ENCODE measurements at regions not wholly inside any gene's neighbourhood (a gene's known extent, or its start where the extent isn't known, plus 50 kb on each side); places are given as distances from the start of the nearest gene placed in this dataset.

DNA sequence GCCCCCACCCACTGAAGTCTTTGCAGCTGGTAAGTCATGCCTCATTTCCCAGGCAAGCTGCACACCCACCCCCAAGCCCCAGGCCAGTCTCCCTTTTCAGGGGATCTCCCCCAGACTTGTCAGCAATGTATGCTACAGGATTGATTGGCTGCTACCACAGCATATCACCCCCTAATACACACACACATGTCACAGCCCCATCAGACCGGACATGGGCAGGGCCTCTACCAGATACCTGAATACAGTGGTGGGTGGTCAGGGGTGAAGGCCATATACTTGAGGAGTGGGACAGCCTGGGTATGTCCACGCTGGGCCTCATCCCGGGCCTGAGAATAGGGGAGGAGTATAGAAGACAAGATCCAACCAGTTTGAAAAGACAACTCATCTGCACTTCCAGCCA is 63.4 kb upstream of the ARAP3 start:
- no peak for DNase-seq

DNA sequence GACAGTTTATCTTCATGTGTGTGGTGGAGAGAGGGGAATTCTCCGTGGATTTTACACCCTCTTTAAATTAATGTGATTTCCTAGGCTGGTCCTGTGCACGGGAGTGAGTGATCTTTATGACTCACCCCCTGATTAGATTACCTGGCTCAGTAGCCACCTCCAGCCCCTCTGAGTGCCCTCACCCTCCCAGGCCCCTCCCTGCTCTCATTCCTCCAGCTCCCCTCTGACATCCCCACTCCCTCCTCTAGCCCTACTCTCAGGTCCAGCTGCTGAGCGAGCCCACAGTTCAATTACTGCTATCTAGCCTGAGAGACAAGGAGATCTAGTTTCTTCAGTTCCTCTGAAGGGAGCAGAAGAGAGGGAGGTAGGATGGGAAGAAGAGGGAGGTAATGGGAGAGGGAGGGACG is 61.8 kb upstream of the ARAP3 start:
- no peak for DNase-seq

DNA sequence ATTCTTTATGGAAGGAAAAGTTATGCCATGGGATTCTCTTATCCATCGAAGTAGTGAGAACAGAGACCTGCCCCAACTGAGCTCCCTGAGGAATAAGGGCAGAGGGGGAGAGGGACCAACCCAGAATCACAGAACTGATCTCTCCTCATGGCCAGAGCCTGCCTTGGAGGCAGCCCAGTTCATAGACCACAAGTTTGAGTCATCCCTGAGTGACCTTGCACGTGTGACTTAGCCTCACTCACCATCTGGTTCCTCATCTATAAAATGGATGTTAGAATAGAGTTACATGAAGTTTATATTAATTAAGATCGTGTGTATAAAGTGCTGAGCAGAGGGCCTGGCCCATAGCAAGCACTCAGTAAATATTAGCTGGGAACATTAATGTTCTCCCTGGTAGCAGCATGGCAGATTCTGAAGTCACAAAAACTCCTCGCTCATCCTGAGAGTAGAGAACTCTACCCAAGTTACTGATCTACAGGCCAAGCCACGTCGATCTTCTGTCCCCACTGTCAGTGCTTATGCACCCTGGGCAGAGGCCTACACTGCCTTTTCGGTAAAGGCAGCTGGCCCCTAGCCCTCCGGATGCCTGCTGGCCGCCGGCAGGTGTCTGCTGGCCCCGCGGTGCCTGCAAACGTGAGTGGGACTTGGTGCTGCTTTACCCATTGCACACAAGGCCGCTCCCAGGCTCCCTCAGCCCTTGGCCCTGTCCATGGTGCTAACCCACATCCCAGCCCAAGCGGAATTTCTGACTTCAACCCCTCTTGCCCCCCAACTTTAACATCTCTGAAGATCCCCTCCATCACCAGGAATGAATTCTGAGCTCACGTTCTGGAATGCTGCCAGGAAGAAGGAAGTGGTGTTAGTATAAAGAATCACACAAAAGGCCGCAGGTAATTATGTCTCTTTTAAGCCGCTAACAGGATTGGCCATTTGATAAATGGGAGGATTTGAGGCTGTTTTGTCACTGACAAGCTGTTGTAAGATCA is 61.1 kb upstream of the ARAP3 start:
- DNase-seq = no peak

DNA sequence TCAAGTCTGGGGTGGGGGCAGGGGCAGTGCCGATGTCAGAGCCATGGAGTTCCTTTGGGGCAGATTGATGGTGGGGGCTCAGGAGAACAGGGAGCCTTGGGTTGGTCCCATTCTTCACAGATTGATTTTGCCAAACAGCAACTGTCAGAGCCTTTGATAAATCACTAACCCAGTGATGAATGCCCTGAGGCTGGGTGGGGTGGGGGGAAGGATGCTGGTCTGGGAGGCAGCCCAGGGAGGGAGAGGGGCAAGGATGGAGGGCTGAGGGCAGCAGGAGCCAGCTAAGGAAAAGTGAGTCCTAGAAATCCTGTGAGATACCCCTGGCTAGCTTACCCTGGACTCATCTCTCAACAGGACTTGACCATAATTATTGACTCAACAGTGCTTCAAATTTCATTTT is 60.1 kb upstream of the ARAP3 start:
- DNase-seq = no peak

DNA sequence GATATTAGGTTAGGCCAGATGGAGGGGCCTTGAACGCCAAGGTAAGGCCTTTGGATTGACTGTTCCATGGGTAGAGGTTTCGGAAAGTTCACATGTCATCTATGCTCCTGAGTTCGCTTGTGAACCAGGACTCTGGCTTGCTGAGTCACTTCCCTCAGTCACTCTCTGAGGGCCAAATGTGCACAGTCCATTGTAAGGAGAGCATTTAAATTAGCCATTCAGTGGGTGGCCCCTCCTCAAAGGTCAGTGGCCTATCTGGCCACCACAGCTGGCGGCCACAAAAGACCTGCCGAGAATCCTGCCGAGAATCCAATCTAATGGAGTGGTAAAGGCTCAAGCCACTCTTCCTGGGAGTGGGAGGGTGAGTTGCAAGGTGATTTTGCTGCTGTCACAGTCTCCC is 58.9 kb upstream of the ARAP3 start:
- no peak for DNase-seq

DNA sequence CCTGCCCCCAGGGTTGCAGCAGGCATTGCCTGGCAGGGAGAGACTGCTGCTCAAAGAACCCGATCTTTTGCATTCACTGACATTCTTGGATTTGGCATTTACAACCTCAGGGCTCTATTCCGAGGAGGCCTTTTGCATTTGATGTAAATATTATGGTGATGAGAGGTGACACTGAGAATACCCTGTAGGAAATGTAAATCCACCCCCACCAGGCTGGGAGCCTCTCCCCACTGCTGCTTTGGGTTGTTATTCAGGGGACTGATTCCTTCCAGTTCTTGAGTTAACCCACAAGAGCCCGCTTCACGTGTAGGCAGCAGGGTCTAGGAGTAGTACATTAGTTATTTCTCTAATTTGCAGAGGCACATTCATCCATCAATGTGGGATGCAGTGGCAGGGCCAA is 55.5 kb upstream of the ARAP3 start:
- no peak for DNase-seq

GRCh38 chr5:141735823-141736222 is 53.8 kb upstream of the ARAP3 start:
- no peak for DNase-seq

GRCh38 chr5:141734501-141735229 is 52.6 kb upstream of the ARAP3 start:
- peak; percentile 18 for DNase-seq

DNA sequence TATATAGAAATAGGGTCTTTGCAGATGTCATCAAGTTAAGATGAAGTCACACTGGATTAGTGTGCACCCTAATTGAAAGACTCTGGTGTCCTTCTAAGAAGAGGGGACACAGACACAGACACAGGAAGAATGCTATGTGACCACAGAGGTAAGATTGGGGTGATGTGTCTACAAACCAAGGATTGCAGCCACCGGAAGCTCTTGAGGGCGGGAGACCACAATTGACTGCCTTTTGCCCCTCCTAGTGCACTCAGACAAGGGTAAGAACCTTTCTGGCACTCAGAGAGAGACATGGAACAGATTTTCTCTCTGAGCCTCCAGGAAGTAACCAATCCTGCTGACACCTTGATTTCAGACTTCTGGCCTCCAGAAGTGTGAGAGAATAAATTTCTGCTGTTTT is 51.2 kb upstream of the ARAP3 start:
- no peak for DNase-seq

DNA sequence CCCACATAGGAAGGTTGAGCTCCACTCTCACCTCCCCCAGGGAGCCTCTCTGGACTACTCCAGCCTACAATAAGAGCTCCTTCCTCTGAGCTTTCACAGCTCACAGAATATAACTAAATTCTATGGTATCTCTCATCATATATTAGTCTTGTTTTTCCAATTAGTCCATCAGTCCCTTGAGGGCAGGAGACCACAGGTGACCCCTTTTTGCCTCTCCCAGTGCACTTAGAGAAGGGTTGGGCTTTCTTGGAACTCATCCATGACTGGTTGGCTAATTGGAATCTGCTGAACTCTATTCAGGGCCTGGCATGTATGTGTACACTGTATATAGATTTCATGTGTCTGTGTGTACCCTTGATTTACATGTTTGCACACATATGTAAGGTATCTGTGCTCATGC is 50.4 kb upstream of the ARAP3 start:
- DNase-seq = no peak
